ENCODE measurements at regions not wholly inside any gene's neighbourhood (a gene's known extent, or its start where the extent isn't known, plus 50 kb on each side); places are given as distances from the start of the nearest gene placed in this dataset.
A peak's percentile ranks its signal among the peaks of the same experiment; 100 is the strongest.

- H3K4me3 Mint-ChIP-seq (ENCODE audit: unreplicated experiment): no peak overlapping the region
- H3K9me3 Mint-ChIP-seq (ENCODE audit: unreplicated experiment): no peaks in the 10 kb centered on the region
- H3K27ac Mint-ChIP-seq (ENCODE audit: unreplicated experiment): peak overlapping the region; percentile 61
- DNase-seq (ENCODE audit: extremely low spot score, unreplicated experiment): no peak
- no peaks in the 10 kb centered on the region for H3K27me3 Mint-ChIP-seq (ENCODE audit: unreplicated experiment)
- TF ChIP-seq CTCF (IDR thresholded peaks at IDR 0.05): no peak
- H3K36me3 Mint-ChIP-seq (ENCODE audit: unreplicated experiment): no peaks in the 10 kb centered on the region
- peaks cover 55% of the 10 kb centered on the region for H3K4me1 Mint-ChIP-seq (ENCODE audit: unreplicated experiment)
Observed at GRCh38 chr12:27176765-27177164, 67.3 kb upstream of the STK38L start.

GRCh38 chr12:27177706-27178105, 66.4 kb upstream of the STK38L start:
- no peak for DNase-seq (ENCODE audit: extremely low spot score, unreplicated experiment)
- H3K27ac Mint-ChIP-seq (ENCODE audit: unreplicated experiment): peak overlapping the region; percentile 61
- no peaks in the 10 kb centered on the region for H3K27me3 Mint-ChIP-seq (ENCODE audit: unreplicated experiment)
- H3K4me1 Mint-ChIP-seq (ENCODE audit: unreplicated experiment): peaks cover 53% of the 10 kb centered on the region
- TF ChIP-seq CTCF (IDR thresholded peaks at IDR 0.05): no peak
- no peaks in the 10 kb centered on the region for H3K9me3 Mint-ChIP-seq (ENCODE audit: unreplicated experiment)
- H3K36me3 Mint-ChIP-seq (ENCODE audit: unreplicated experiment): no peaks in the 10 kb centered on the region
- no peak overlapping the region for H3K4me3 Mint-ChIP-seq (ENCODE audit: unreplicated experiment)

- no peaks in the 10 kb centered on the region for H3K9me3 Mint-ChIP-seq (ENCODE audit: unreplicated experiment)
- no peaks in the 10 kb centered on the region for H3K27me3 Mint-ChIP-seq (ENCODE audit: unreplicated experiment)
- DNase-seq (ENCODE audit: extremely low spot score, unreplicated experiment): no peak
- peak overlapping the region; percentile 86 for H3K27ac Mint-ChIP-seq (ENCODE audit: unreplicated experiment)
- H3K4me3 Mint-ChIP-seq (ENCODE audit: unreplicated experiment): no peak overlapping the region
- peaks cover 53% of the 10 kb centered on the region for H3K4me1 Mint-ChIP-seq (ENCODE audit: unreplicated experiment)
- no peak for TF ChIP-seq CTCF (IDR thresholded peaks at IDR 0.05)
- H3K36me3 Mint-ChIP-seq (ENCODE audit: unreplicated experiment): no peaks in the 10 kb centered on the region
Observed at GRCh38 chr12:27178255-27178654, 65.8 kb upstream of the STK38L start.

- no peak for TF ChIP-seq CTCF (IDR thresholded peaks at IDR 0.05)
- no peaks in the 10 kb centered on the region for H3K36me3 Mint-ChIP-seq (ENCODE audit: unreplicated experiment)
- H3K27me3 Mint-ChIP-seq (ENCODE audit: unreplicated experiment): no peaks in the 10 kb centered on the region
- H3K27ac Mint-ChIP-seq (ENCODE audit: unreplicated experiment): peak overlapping the region; percentile 86
- H3K4me3 Mint-ChIP-seq (ENCODE audit: unreplicated experiment): no peak overlapping the region
- H3K9me3 Mint-ChIP-seq (ENCODE audit: unreplicated experiment): no peaks in the 10 kb centered on the region
- H3K4me1 Mint-ChIP-seq (ENCODE audit: unreplicated experiment): peaks cover 53% of the 10 kb centered on the region
- DNase-seq (ENCODE audit: extremely low spot score, unreplicated experiment): no peak
Observed at GRCh38 chr12:27178723-27179399, 65.2 kb upstream of the STK38L start.

- peak overlapping the region; percentile 86 for H3K27ac Mint-ChIP-seq (ENCODE audit: unreplicated experiment)
- H3K4me1 Mint-ChIP-seq (ENCODE audit: unreplicated experiment): peaks cover 53% of the 10 kb centered on the region
- H3K27me3 Mint-ChIP-seq (ENCODE audit: unreplicated experiment): no peaks in the 10 kb centered on the region
- DNase-seq (ENCODE audit: extremely low spot score, unreplicated experiment): no peak
- H3K9me3 Mint-ChIP-seq (ENCODE audit: unreplicated experiment): no peaks in the 10 kb centered on the region
- no peaks in the 10 kb centered on the region for H3K36me3 Mint-ChIP-seq (ENCODE audit: unreplicated experiment)
- TF ChIP-seq CTCF (IDR thresholded peaks at IDR 0.05): no peak
- H3K4me3 Mint-ChIP-seq (ENCODE audit: unreplicated experiment): no peak overlapping the region
Observed at GRCh38 chr12:27179400-27180214, 64.5 kb upstream of the STK38L start.

All from osteocyte (in vitro differentiated cells).